ENCODE measurements at regions not wholly inside any gene's neighbourhood (a gene's known extent, or its start where the extent isn't known, plus 50 kb on each side); places are given as distances from the start of the nearest gene placed in this dataset.
"Not testable (repeated sequence)": the region's sequence is repeated elsewhere in the genome, so short reads cannot be mapped to it uniquely, and the experiment has no call there.

- DNase-seq: no peak
- H3K4me3 ChIP-seq: no peak overlapping the region
Measured at GRCh38 chr9:111744363-111744762, 50.4 kb downstream of the SHOC1 start.

GRCh38 chr9:111743275-111743674, 51.5 kb downstream of the SHOC1 start:
- peak overlapping the region; percentile 43 for H3K27ac ChIP-seq
- no peaks in the 10 kb centered on the region for H3K9me3 ChIP-seq (replicated peaks)
- H3K36me3 ChIP-seq: no peaks in the 10 kb centered on the region
- H3K4me1 ChIP-seq: peaks cover 23% of the 10 kb centered on the region
- no peak overlapping the region for H3K4me3 ChIP-seq
- no peaks in the 10 kb centered on the region for H3K27me3 ChIP-seq
- DNase-seq: peak; percentile 46 to 71

More at GRCh38 chr9:111744363-111744762, 50.4 kb downstream of the SHOC1 start:
- Histone ChIP-seq H3K27ac (no peak overlapping the region), H3K36me3 (no peaks in the 10 kb centered on the region), H3K27me3 (no peaks in the 10 kb centered on the region), H3K4me1 (peaks cover 23% of the 10 kb centered on the region), H3K9me3 (replicated peaks) (no peaks in the 10 kb centered on the region)

GRCh38 chr9:111740739-111741138, 54.0 kb downstream of the SHOC1 start:
- Histone ChIP-seq H3K27me3 (no peaks in the 10 kb centered on the region), H3K9me3 (replicated peaks) (peaks cover 3% of the 10 kb centered on the region), H3K36me3 (no peaks in the 10 kb centered on the region), H3K4me1 (peaks cover 23% of the 10 kb centered on the region), H3K27ac (no peak overlapping the region), H3K4me3 (no peak overlapping the region)
- DNase-seq: no peak

- peaks cover 6% of the 10 kb centered on the region for H3K9me3 ChIP-seq (replicated peaks)
- H3K4me1 ChIP-seq: no peaks in the 10 kb centered on the region
- no peak overlapping the region for H3K4me3 ChIP-seq
- no peaks in the 10 kb centered on the region for H3K27me3 ChIP-seq
- DNase-seq: no peak
- no peaks in the 10 kb centered on the region for H3K36me3 ChIP-seq
- H3K27ac ChIP-seq: no peak overlapping the region
Measured at GRCh38 chr9:111736714-111737113, 58.0 kb downstream of the SHOC1 start.

- not testable (repeated sequence) for H3K27me3 ChIP-seq, H3K27ac ChIP-seq, H3K4me3 ChIP-seq, DNase-seq, H3K4me1 ChIP-seq, H3K36me3 ChIP-seq
- H3K9me3 ChIP-seq (replicated peaks): peaks cover 12% of the 10 kb centered on the region
Measured at GRCh38 chr9:111735344-111735743, 59.4 kb downstream of the SHOC1 start.

GRCh38 chr9:111731928-111732327, 62.8 kb downstream of the SHOC1 start:
- Histone ChIP-seq H3K27me3 (no peaks in the 10 kb centered on the region), H3K9me3 (replicated peaks) (peaks cover 10% of the 10 kb centered on the region), H3K4me1 (peaks cover 18% of the 10 kb centered on the region), H3K4me3 (no peak overlapping the region), H3K27ac (no peak overlapping the region), H3K36me3 (no peaks in the 10 kb centered on the region)
- no peak for DNase-seq

GRCh38 chr9:111730937-111731567, 63.7 kb downstream of the SHOC1 start:
- Histone ChIP-seq H3K4me1 (peaks cover 18% of the 10 kb centered on the region), H3K36me3 (no peaks in the 10 kb centered on the region), H3K27ac (no peak overlapping the region), H3K4me3 (no peak overlapping the region), H3K27me3 (no peaks in the 10 kb centered on the region), H3K9me3 (replicated peaks) (peaks cover 9% of the 10 kb centered on the region)
- DNase-seq: peak; percentile 21 to 36

GRCh38 chr9:111728617-111729366, 65.9 kb downstream of the SHOC1 start:
- H3K27ac ChIP-seq: no peak overlapping the region
- peak in 1 of 2 experiments; percentile 47 for DNase-seq

GRCh38 chr9:111728143-111728542, 66.6 kb downstream of the SHOC1 start:
- Histone ChIP-seq H3K27ac (no peak overlapping the region), H3K27me3 (no peaks in the 10 kb centered on the region), H3K9me3 (replicated peaks) (0 out of 2 replicates have a peak, but pooled peaks cover 6% of the 10 kb centered on the region), H3K4me1 (peaks cover 18% of the 10 kb centered on the region), H3K36me3 (no peaks in the 10 kb centered on the region), H3K4me3 (no peak overlapping the region)
- no peak for DNase-seq

More at GRCh38 chr9:111728617-111729366, 65.9 kb downstream of the SHOC1 start:
- H3K4me3 ChIP-seq: no peak overlapping the region
- H3K36me3 ChIP-seq: no peaks in the 10 kb centered on the region
- H3K4me1 ChIP-seq: peaks cover 18% of the 10 kb centered on the region
- H3K9me3 ChIP-seq (replicated peaks): 0 out of 2 replicates have a peak, but pooled peaks cover 6% of the 10 kb centered on the region
- H3K27me3 ChIP-seq: no peaks in the 10 kb centered on the region

- Histone ChIP-seq H3K27me3 (no peaks in the 10 kb centered on the region), H3K27ac (no peak overlapping the region), H3K36me3 (no peaks in the 10 kb centered on the region), H3K4me3 (no peak overlapping the region), H3K9me3 (replicated peaks) (0 out of 2 replicates have a peak, but pooled peaks cover 6% of the 10 kb centered on the region), H3K4me1 (peaks cover 18% of the 10 kb centered on the region)
- no peak for DNase-seq
Measured at GRCh38 chr9:111726949-111727348, 65.5 kb downstream of the GNG10 start.

- no peak for DNase-seq
- no peaks in the 10 kb centered on the region for H3K4me1 ChIP-seq
- H3K36me3 ChIP-seq: no peaks in the 10 kb centered on the region
- H3K27me3 ChIP-seq: no peaks in the 10 kb centered on the region
- no peaks in the 10 kb centered on the region for H3K9me3 ChIP-seq (replicated peaks)
- no peak overlapping the region for H3K27ac ChIP-seq
- H3K4me3 ChIP-seq: no peak overlapping the region
Measured at GRCh38 chr9:111720174-111720573, 58.8 kb downstream of the GNG10 start.
